ENCODE measurements at regions not wholly inside any gene's neighbourhood (a gene's known extent, or its start where the extent isn't known, plus 50 kb on each side); places are given as distances from the start of the nearest gene placed in this dataset.

- no peak for TF ChIP-seq USF1 (IDR thresholded peaks at IDR 0.05; ENCODE audit: borderline replicate concordance, low read depth)
- TF ChIP-seq CHD2 (IDR thresholded peaks at IDR 0.05; ENCODE audit: low read length, partially characterized antibody) = no peak
- no peak for TF ChIP-seq FOXJ3 (CRISPR knock-in tag; IDR thresholded peaks at IDR 0.05)
- no peak for TF ChIP-seq YY1 (IDR thresholded peaks at IDR 0.05; ENCODE audit: low read depth)
- no peak for TF ChIP-seq GATA2 (CRISPR knock-in tag; IDR thresholded peaks at IDR 0.05)
- TF ChIP-seq RXRA (IDR thresholded peaks at IDR 0.05; ENCODE audit: borderline replicate concordance, low read depth) = no peak
- no peak for TF ChIP-seq RCOR1 (IDR thresholded peaks at IDR 0.05; ENCODE audit: low read length)
- TF ChIP-seq IRF3 (IDR thresholded peaks at IDR 0.05; ENCODE audit: low read depth, low read length) = no peak
- TF ChIP-seq EZH2phosphoT487 (IDR thresholded peaks at IDR 0.05; ENCODE audit: borderline replicate concordance, low read depth) = no peak
- TF ChIP-seq NFIC (IDR thresholded peaks at IDR 0.05; ENCODE audit: borderline replicate concordance) = no peak
These were observed 1063.8 kb downstream of the BCL11B start (continued) for GRCh38 chr14:98208211-98208611.

- no peak for DNase-seq
- Histone ChIP-seq H3K4me2 (no peak overlapping the region), H4K20me1 (ENCODE audit: insufficient read depth) (no peaks in the 10 kb centered on the region), H3K27ac (ENCODE audit: low read depth in 2 of 2, low read length in 1 of 2) (no peak overlapping the region), H3K36me3 (replicated peaks in 1 of 2; ENCODE audit: control insufficient read depth in 1 of 2, insufficient read depth in 2 of 2, low read length in 1 of 2) (no peaks in the 10 kb centered on the region), H3K9me2 (no peaks in the 10 kb centered on the region), H3K27me3 (ENCODE audit: insufficient read depth) (no peaks in the 10 kb centered on the region), H3K4me1 (ENCODE audit: control insufficient read depth in 1 of 2, insufficient read depth in 2 of 2, low read depth in 1 of 2, low read length in 1 of 2) (no peaks in the 10 kb centered on the region), H3K79me2 (ENCODE audit: insufficient read depth) (no peaks in the 10 kb centered on the region), H3F3A (replicated peaks; ENCODE audit: insufficient read depth) (no peaks in the 10 kb centered on the region), H3K9me3 (no peaks in the 10 kb centered on the region), H3K9ac (no peak overlapping the region), H3K4me3 (ENCODE audit: low read depth in 2 of 2, low read length in 1 of 2) (no peak overlapping the region), H2AFZ (ENCODE audit: low read depth) (no peak overlapping the region)
- TF ChIP-seq USF1 (IDR thresholded peaks at IDR 0.05; ENCODE audit: borderline replicate concordance, low read depth) (no peak), ELF1 (IDR thresholded peaks at IDR 0.05) (no peak), MXI1 (IDR thresholded peaks at IDR 0.05; ENCODE audit: low read depth, low read length) (no peak), EP300 (IDR thresholded peaks at IDR 0.05; ENCODE audit: borderline replicate concordance in 1 of 2, low read depth in 1 of 2, low read length in 1 of 2) (no peak), NFIC (IDR thresholded peaks at IDR 0.05; ENCODE audit: borderline replicate concordance) (no peak)
- 2% methylated on average over 4 of the region's 4 CpGs for WGBS (ENCODE audit: low lambda C conversion rate)
- POLR2A ChIA-PET = no interaction called here
- CTCF ChIA-PET = no interaction called here
These were observed 1063.1 kb downstream of the BCL11B start for GRCh38 chr14:98208943-98209342.

DNA sequence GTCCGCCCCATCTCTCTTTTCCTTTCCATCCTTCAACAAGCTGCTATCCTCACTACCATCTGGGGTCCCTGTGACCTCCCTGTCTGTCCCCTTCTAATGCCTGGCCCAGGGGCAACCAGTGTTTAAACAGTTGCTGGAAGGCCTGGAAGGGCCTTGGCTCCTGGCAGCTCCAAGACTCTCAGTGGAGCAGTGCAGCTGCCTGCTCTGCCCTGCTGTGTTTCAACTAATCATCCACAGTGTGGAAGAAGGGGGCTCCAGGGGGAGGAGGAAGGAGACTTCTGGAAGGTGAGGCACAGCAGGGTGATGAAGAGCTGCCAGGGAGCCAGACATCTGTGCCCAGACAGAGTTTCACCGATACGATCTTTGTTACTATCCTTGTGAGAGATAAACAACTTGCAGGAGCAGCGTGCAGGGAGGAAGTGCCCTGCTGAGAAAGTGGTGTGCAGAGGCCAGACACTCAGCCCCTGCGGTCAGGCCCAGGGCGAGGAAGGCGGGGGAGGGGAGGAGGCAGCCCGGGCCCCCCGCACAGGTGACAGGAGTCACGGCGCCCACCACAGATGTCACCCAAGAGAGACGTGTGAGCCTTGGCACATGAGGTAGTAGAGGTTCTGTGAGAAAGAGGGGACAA is 1061.8 kb downstream of the BCL11B start:
- Histone ChIP-seq H4K20me1 (ENCODE audit: insufficient read depth) (no peaks in the 10 kb centered on the region), H3K9ac (no peak overlapping the region), H2AFZ (ENCODE audit: low read depth) (no peak overlapping the region), H3K9me2 (no peaks in the 10 kb centered on the region), H3F3A (replicated peaks; ENCODE audit: insufficient read depth) (no peaks in the 10 kb centered on the region), H3K4me1 (ENCODE audit: control insufficient read depth in 1 of 2, insufficient read depth in 2 of 2, low read depth in 1 of 2, low read length in 1 of 2) (no peaks in the 10 kb centered on the region), H3K36me3 (replicated peaks in 1 of 2; ENCODE audit: control insufficient read depth in 1 of 2, insufficient read depth in 2 of 2, low read length in 1 of 2) (no peaks in the 10 kb centered on the region), H3K27ac (ENCODE audit: low read depth in 2 of 2, low read length in 1 of 2) (no peak overlapping the region), H3K79me2 (ENCODE audit: insufficient read depth) (no peaks in the 10 kb centered on the region), H3K4me2 (no peak overlapping the region), H3K4me3 (ENCODE audit: low read depth in 2 of 2, low read length in 1 of 2) (no peak overlapping the region), H3K27me3 (ENCODE audit: insufficient read depth) (no peaks in the 10 kb centered on the region), H3K9me3 (no peaks in the 10 kb centered on the region)
- ChIA-PET CTCF (no interaction called here), POLR2A (no interaction called here)
- DNase-seq = no peak
- 5% methylated on average over 11 of the region's 12 CpGs for WGBS (ENCODE audit: low lambda C conversion rate)
- TF ChIP-seq, protein P1, sequence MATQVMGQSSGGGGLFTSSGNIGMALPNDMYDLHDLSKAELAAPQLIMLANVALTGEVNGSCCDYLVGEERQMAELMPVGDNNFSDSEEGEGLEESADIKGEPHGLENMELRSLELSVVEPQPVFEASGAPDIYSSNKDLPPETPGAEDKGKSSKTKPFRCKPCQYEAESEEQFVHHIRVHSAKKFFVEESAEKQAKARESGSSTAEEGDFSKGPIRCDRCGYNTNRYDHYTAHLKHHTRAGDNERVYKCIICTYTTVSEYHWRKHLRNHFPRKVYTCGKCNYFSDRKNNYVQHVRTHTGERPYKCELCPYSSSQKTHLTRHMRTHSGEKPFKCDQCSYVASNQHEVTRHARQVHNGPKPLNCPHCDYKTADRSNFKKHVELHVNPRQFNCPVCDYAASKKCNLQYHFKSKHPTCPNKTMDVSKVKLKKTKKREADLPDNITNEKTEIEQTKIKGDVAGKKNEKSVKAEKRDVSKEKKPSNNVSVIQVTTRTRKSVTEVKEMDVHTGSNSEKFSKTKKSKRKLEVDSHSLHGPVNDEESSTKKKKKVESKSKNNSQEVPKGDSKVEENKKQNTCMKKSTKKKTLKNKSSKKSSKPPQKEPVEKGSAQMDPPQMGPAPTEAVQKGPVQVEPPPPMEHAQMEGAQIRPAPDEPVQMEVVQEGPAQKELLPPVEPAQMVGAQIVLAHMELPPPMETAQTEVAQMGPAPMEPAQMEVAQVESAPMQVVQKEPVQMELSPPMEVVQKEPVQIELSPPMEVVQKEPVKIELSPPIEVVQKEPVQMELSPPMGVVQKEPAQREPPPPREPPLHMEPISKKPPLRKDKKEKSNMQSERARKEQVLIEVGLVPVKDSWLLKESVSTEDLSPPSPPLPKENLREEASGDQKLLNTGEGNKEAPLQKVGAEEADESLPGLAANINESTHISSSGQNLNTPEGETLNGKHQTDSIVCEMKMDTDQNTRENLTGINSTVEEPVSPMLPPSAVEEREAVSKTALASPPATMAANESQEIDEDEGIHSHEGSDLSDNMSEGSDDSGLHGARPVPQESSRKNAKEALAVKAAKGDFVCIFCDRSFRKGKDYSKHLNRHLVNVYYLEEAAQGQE (IDR thresholded peaks at IDR 0.05; ENCODE audit: low read depth, low read length) = no peak
- TF ChIP-seq SMC3 (IDR thresholded peaks at IDR 0.05; ENCODE audit: low read depth, low read length) (no peak), CHD2 (IDR thresholded peaks at IDR 0.05; ENCODE audit: low read length, partially characterized antibody) (no peak), MAX (IDR thresholded peaks at IDR 0.05; ENCODE audit: low read depth) (no peak)
- TF ChIP-seq, protein P2, sequence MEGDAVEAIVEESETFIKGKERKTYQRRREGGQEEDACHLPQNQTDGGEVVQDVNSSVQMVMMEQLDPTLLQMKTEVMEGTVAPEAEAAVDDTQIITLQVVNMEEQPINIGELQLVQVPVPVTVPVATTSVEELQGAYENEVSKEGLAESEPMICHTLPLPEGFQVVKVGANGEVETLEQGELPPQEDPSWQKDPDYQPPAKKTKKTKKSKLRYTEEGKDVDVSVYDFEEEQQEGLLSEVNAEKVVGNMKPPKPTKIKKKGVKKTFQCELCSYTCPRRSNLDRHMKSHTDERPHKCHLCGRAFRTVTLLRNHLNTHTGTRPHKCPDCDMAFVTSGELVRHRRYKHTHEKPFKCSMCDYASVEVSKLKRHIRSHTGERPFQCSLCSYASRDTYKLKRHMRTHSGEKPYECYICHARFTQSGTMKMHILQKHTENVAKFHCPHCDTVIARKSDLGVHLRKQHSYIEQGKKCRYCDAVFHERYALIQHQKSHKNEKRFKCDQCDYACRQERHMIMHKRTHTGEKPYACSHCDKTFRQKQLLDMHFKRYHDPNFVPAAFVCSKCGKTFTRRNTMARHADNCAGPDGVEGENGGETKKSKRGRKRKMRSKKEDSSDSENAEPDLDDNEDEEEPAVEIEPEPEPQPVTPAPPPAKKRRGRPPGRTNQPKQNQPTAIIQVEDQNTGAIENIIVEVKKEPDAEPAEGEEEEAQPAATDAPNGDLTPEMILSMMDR (IDR thresholded peaks at IDR 0.05) = no peak

All from SK-N-SH (cell line).